PFSK-1 (cell line): ENCODE measurements at regions not wholly inside any gene's neighbourhood (a gene's known extent, or its start where the extent isn't known, plus 50 kb on each side); places are given as distances from the start of the nearest gene placed in this dataset.

ENCODE experiments used
- FOXP2 ChIP-seq: optimal IDR thresholded peaks from 2 replicates; pipeline ENCODE3; 2011; ENCODE audit warnings: borderline replicate concordance, control low read depth, inconsistent platforms; ENCODE audit not compliant: insufficient read depth; ENCODE audit errors: extremely low read length, extremely low read depth
- POLR2AphosphoS5 ChIP-seq: IDR thresholded peaks from 2 replicates; pipeline ENCODE4 v1.6.1; 2012; ENCODE audit warnings: low read depth, mild to moderate bottlenecking, control low read depth, low read length, moderate library complexity
- REST ChIP-seq, 2 experiments: IDR thresholded peaks; 2 replicates each; pipeline versions ENCODE4 v1.6.1 to v1.8.0; 2011 to 2012; ENCODE audit warnings: low read depth in 2 of 2, low read length in 2 of 2, control low read depth in 1 of 2, inconsistent platforms in 1 of 2, mild to moderate bottlenecking in 1 of 2, moderate library complexity in 1 of 2; ENCODE audit not compliant: insufficient read depth in 1 of 2
- SIN3A ChIP-seq: IDR thresholded peaks from 2 replicates; pipeline ENCODE4 v1.6.1; 2012; ENCODE audit warnings: mild to moderate bottlenecking, low read length, moderate library complexity, borderline replicate concordance; ENCODE audit not compliant: insufficient read depth
- TAF1 ChIP-seq: IDR thresholded peaks from 2 replicates; pipeline ENCODE4 v1.6.1; 2012; ENCODE audit warnings: low read length, control low read depth, borderline replicate concordance; ENCODE audit not compliant: insufficient read depth

GRCh38 chr12:14254781-14255180, 110.7 kb upstream of the ATF7IP start:
- TF ChIP-seq REST (IDR thresholded peaks at IDR 0.05; ENCODE audit: insufficient read depth in 1 of 2, low read depth in 2 of 2, low read length in 2 of 2) (no peak), FOXP2 (no peak), POLR2AphosphoS5 (no peak), TAF1 (no peak), SIN3A (no peak)

DNA sequence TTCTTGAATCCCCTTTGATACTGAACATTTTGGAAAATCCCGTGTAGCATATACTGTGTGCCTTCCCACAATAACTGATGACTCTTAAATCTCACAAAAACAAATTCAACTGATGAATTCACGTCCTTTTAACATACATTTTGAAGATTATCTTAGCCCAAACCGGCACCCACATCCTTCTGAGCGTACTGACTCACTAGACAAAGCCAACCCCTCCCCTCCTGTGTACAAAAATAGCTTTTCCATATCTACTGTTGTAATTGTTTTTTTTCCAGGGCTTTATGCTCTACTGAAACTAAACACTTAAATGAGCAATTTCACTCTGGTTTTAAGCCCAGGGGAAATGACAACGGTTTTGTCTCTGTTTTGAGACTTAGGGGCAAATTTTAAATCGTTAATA, 109.4 kb upstream of the ATF7IP start:
- no peak for TF ChIP-seq TAF1
- TF ChIP-seq FOXP2 = no peak
- no peak for TF ChIP-seq REST (IDR thresholded peaks at IDR 0.05; ENCODE audit: insufficient read depth in 1 of 2, low read depth in 2 of 2, low read length in 2 of 2)
- no peak for TF ChIP-seq POLR2AphosphoS5
- no peak for TF ChIP-seq SIN3A

GRCh38 chr12:14256555-14257169, 108.8 kb upstream of the ATF7IP start:
- no peak for TF ChIP-seq REST (IDR thresholded peaks at IDR 0.05; ENCODE audit: insufficient read depth in 1 of 2, low read depth in 2 of 2, low read length in 2 of 2)
- no peak for TF ChIP-seq TAF1
- no peak for TF ChIP-seq FOXP2
- TF ChIP-seq POLR2AphosphoS5 = no peak
- TF ChIP-seq SIN3A = no peak

DNA sequence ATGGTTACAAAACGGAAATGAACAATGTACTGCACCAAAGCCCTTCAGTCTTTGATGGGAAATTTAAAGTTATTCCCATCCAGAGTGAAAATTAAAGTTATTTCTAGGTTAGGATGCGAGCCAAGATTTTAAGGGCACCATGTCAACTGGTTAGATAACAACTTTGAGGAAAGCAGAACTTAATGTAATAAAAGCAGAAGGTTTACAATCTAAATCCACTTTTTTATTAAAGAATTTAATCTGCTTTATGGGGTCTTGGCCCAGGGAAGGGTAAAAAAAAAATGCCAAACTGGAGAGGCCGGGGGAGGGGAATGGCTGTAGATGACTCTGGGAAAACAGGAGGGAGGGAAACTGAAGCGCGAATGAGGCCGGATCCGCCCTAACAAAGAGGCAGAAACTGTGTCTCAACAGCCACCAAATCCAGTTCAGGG, 108.2 kb upstream of the ATF7IP start:
- TF ChIP-seq REST (IDR thresholded peaks at IDR 0.05; ENCODE audit: insufficient read depth in 1 of 2, low read depth in 2 of 2, low read length in 2 of 2) = no peak

DNA sequence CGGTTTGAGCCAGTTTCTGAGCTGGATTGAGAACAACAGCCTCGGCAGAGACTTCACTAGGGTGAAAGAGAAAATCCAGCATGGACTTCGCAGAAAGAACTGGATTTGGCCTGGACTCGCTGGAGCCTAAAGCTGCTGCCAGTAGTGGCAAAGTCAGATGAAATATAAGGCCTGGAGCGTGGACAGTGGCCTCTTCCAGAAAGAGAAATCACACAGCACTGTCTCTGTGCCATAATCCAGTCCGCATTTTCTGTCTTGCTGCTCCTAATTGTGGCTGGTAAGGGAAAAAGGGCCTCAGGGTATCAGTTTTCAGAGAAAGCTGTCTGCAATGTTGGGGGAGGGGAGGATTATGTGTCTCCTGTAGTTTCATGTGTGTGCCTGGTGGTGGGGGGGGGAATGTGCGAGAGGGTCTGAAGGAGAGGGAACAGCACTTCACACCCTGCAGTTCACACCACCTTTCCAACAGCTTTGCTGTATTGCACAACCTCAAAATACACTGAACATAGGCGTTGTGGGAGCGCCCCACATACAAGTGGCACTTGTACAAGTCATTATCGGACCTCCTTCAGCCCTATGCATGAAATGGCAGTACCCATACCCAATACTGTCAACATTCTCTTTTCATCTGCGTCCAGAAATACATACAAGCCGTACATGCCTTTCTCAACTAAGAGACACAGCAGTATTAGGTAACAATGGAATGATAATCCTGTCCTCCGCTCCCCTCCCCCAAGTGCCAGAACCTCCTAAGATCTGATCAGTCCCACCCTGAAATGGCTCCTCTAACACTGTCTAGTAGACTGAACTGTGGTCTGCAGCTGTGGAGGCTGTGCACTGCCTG, 107.5 kb upstream of the ATF7IP start:
- TF ChIP-seq SIN3A = no peak
- peak; percentile 15 for TF ChIP-seq FOXP2
- 0 out of 4 replicates have a peak, but pooled peaks of 1 of the 2 experiments have one; percentile 44 for TF ChIP-seq REST (IDR thresholded peaks at IDR 0.05; ENCODE audit: insufficient read depth in 1 of 2, low read depth in 2 of 2, low read length in 2 of 2)
